Fibroblast of skin of left biceps (primary cell): ENCODE measurements at regions not wholly inside any gene's neighbourhood (a gene's known extent, or its start where the extent isn't known, plus 50 kb on each side); places are given as distances from the start of the nearest gene placed in this dataset.
"Not testable (repeated sequence)": the region's sequence is repeated elsewhere in the genome, so short reads cannot be mapped to it uniquely, and the experiment has no call there.

Source experiments
- DNase-seq, 2 experiments: peaks; one replicate each; pipeline ENCODE4 v3.0.0-alpha.2; 2013; ENCODE audit warnings: low read depth in 2 of 2

DNA sequence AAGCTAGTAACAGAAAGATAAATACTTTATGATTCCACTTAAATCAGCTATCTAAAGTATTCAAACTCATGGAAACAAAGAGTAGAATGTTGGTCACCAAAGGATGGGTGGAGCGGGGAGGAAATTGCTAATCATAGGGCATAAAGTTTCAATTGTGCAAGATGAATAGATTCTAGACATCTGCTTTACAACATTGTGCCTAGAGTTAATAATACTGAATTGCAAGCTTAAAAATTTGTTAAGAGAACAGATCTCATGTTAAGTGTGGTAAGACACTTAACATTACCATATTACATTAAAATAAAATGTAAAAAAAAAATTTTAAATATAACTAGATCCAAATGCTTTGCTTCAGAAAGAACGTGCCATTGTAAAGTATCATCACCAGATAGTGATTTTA lies 411.1 kb upstream of the MBL2 start:
- DNase-seq: no peak

DNA sequence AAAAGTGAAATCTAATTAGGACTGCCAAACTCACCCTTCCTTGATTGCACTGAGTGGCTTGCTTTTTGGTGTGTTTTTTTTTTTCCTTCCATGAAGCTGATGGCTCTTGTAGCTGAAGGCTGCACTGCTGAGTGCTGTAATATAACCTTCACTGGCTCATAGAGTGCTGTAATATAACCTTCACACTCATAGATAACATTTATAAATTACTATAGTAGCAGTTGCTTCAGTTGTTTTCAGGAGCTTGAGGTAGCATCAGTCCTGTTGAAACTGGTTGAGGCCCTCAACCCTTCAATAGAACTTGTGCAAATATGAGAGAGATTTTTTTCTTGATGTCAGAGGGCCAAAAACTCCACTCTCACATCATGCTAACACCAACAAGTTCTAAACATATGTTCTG lies 404.9 kb upstream of the MBL2 start:
- no peak for DNase-seq

DNA sequence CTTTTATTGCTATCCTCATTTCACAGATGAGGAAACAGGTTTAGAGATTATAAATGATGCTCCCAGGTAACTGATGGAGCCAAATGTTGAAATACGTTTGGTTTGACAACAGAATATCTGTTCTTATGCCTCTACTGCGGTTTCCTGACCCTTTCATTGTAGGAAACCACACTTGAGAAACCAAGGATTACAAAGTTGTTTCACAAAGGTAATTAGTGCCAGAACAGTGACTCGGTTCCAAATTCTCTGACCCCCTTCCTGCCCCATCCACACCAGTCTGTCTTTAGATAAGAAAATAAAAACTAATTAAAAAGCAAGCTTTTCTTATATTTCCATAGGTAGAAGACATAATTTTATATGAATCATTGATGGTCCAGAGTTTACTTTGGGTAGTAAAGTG lies 393.7 kb upstream of the MBL2 start:
- DNase-seq: no peak

DNA sequence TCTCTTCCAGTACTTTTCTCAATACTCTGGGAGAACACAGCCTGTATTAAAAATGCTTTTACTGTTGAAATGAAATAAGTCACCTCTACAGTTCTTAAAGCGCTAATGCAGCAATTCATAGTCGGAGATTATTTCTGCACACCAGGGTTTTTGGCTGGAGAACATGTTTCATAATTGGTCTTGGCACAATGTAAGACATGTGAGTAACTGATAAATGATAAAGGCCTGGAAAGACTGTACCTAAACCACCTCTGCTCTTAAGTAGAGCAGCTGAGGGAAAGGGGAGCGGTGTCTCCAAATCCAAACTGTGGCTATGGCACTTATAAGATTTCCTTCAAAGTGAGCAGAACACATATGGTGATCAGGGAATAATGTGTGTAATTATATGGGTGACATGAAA lies 390.3 kb upstream of the MBL2 start:
- no peak for DNase-seq

DNA sequence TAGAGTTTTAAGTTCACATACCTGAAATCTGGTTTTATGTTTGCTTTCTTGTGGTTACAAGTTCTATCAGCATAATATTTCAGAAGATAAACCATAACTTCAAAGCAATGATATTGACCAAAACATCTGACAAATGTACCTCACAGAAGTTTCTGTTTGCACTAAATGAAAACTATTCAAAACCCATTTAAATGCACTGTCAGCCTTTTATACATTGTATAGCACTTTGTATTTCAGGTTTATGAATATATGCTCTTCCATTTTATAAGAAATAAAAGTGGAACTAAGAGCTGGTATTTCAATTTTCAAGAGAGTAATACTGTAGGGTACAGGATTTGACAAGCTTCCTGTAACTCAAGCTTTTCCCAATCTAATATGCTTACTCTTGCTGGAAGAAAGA lies 388.6 kb upstream of the MBL2 start:
- DNase-seq: no peak

DNA sequence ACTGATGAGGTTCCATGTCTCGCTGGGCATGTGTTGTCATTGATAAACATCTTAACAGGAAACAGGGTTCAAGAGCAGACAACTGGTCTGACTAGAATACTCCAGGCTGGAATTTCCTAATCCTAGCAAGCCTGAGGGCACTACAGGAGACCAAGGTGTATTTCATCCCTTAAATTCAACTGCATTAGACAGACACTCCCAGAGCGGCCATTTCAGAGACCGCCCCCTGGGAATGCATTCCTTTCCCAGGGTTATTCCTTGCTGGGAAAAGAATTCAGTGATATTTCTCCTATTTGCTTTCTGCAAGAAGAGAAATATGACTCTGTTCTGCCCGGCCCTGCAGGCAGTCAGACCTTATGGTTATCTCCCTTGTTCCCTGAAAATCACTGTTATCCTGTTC lies 383.1 kb upstream of the MBL2 start:
- not testable (repeated sequence) for DNase-seq

DNA sequence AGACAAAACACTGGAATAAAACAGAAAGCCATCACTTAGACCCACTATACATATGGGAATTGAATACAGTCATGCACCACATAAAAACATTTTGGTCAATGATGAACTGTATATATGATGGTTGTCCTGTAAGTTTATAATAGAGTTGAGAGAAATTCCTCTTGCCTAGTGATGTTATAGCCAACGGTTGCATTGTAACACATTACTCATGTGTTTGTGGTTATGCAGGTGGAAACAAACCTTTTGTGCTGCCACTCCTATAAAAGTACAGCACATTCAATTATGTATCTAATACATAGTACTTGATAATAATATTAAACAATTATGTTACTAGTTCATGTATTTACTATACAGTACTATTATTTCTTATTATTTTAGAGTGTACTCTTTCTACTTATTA lies 381.2 kb upstream of the MBL2 start:
- no peak for DNase-seq

DNA sequence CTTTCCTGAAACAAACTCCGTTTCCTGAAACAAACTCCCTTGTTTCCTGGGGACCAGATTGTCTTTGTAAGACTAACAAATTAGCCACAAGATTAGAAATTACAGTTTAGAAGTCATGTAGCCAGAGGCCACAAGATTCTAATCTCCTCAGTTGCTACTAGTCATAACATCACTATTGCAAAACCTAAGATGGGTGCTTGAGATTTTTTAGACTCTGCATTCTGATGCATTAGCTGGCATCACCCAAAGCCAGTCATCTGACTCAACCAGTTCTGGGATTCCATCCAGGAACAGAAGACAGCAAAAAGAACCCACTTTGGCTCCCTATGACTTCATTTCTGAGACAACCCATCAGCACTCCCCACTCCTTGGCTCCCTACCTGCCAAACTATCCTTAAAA lies 367.9 kb upstream of the MBL2 start:
- DNase-seq: no peak

DNA sequence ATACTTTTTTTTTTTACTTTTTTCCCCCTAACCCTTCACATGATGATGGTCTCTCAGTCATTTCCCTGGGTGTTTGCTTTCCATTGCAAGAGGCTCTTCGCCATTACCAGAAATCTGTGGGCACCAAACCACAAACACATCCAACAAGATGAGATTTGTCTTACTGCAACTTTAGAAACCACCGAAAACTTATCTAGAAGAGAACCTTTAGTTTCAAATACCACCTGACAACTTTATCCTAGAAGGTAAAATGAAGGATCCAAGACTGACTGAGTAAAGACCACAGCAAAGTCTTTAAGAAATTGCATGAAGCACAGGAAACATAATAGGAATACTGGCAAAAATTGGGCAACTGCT lies 363.3 kb upstream of the MBL2 start:
- no peak for DNase-seq

DNA sequence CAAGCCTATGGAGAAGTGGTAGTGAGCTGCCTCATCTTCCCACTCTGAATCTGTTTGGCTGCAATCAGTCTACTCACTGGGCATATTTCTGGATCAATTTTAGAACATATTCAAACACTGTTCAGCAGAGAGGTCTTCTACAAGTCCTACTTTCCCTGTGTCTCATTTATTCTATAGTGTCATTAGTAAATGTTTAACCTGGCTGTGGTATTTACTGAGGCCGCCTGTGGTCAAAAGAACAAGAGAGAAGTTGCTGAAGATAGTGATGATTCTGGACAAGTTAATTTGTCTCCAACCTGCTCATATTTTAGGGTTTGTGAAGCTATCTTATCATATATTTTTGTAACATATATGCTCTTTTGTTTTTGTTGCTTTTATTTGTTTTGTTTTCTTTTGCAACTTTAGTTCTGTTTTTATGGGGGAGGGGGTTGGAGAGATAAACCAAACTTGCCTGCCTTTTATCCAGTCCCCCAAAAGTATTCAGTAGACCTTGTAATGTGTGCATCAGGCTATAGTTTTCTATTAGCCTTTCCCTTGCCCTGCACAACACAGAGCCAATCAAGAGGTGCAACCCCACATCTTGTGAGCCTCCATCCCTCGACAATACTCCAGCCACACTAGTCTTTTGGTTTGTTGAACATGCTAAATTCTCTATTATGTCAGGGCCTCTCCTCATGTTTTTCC lies 362.8 kb upstream of the MBL2 start:
- DNase-seq: no peak

DNA sequence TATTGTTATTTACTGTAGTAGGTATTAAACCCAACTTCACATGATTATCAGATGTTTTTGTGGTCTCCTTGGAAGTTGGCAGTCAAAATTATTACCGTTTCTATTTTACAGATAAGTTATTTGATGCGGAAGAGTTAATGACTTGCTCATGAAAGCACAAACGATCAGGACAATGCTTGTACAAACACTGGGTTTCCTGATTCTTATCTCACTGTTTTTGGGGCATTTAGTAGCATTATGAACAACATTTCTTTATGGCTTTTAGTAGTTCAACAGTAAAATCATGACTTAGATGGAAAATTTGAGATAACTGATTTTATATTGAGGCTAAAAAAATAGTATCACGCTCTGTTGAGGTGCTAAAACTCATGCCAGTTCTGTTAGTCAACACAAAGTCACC lies 361.5 kb upstream of the MBL2 start:
- DNase-seq: no peak

DNA sequence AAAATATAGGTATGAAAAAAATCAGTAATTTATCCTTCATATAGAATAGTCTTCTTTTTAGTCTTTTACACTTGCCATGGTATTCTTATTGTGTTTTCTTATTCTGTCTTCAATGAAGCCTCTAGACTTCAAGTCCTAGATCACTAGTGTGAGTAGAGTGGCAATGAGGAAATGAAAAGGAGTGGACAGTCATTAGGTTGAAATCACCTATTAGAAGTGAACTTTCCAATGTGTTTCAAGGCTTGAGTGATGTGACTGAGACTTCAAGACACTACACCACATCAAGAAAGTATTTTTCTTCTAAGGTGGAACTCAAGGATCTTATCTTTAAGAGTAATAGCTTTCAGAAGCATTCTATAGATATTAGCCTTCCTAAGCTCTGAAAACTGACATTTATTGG lies 357.8 kb upstream of the MBL2 start:
- DNase-seq: no peak

DNA sequence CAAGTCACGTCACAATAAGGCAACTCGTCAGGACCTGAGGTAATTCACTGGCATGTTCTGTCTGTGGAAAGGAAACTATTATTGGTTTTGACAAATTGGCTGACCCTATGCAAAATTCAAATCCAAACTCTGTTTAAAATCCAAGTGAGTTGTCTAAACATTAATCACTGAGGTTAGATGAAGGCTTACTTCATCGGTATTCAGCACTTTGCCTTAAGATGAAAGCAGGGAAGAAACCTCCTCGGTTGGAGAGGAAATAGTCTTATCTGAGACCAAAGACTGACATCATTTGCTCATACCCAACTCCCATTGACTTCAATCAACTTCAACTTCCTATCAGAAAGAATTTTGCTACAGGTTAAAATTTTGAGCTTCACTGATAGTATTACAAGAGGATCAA lies 355.1 kb upstream of the MBL2 start:
- no peak for DNase-seq

DNA sequence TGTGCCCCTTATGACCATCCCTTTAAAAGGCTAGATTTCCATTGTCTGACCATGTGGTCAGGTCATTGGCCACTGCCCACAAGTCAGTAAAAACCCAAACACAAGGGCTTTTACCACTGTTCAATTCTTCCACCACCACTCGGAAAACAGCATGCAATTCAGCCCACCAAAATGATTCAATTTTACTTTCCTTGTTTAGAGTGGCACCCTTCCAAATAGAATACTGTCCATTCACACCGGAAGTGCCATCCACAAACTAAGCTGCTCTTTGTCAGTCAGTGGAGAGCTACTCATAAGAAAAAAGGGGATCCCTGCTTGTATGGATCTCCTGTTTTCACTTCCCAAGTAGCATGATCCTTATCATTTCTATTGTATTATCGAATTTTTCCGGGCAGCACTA lies 350.7 kb upstream of the MBL2 start:
- DNase-seq: no peak

DNA sequence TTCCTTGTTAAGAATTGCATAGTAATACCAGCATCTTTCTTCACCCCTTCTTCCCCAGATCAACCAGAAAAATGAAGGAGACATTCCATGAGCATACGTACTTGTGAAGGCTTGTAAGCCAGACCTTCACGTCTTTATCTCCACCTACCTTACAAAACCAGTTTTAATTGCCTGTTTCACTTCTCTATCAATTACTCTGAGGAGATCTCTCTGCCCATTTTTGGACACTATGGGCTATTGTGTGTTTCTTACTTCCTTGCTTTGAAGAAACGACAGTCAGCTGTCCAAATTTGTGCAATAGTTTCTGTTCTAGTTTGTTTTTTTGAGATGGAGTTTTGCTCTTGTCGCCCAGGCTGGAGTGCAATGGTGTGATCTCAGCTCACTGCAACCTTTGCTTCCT lies 349.7 kb upstream of the MBL2 start:
- DNase-seq: no peak

DNA sequence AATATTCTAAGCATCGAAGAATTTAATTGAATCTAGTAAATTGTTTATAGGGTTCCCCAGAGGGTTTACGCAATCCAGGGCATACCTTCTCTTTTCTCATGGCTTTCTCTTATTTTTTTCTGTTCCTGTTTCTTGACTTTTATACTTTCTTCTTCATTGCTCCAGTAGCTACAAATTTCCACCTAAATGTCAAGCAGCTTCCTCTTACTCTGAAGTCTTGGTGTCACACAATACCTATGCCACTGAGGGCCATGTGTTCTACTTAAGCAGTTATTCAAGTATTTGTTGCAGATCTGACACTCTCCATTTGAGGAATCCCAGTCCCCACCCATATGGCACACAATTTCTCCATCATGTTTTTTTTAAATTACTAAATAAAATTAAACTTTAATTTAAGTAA lies 343.1 kb upstream of the MBL2 start:
- DNase-seq: no peak

DNA sequence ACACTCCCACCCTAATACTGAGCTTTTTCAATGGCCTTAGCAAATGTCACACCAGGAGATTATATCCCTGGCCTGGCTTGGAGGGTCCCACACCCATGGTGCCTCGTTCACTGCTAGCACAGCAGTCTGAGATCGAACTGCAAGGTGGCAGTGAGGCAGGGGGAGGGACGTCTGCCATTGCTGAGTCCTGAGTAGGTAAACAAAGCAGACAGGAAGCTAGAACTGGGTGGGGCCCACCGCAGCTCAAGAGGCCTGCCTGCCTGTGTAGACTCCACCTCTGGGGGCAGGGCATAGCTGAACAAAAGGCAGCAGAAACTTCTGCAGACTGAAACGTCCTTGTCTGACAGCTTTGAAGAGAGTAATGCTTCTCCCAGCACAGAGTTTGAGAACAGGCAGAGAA lies 338.9 kb upstream of the MBL2 start:
- DNase-seq: no peak

DNA sequence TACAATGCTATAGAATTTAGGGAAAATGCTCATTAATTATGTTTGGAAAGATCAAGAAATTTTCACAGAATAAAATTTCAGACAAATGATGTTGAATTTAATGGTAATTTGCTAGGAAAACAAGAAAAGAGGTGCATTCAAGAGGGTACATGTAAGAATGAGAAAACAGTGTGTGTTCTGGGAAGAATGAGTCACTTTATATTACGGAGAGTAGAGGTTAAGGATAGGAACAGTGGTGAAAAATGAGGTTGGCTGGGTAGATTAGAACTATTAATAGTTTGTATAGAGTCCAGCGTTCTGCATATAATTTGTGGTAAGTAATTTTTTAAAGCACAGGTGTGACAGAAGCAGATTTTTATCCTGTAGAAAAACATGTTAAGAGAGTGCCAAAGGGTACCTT lies 336.7 kb upstream of the MBL2 start:
- no peak for DNase-seq

DNA sequence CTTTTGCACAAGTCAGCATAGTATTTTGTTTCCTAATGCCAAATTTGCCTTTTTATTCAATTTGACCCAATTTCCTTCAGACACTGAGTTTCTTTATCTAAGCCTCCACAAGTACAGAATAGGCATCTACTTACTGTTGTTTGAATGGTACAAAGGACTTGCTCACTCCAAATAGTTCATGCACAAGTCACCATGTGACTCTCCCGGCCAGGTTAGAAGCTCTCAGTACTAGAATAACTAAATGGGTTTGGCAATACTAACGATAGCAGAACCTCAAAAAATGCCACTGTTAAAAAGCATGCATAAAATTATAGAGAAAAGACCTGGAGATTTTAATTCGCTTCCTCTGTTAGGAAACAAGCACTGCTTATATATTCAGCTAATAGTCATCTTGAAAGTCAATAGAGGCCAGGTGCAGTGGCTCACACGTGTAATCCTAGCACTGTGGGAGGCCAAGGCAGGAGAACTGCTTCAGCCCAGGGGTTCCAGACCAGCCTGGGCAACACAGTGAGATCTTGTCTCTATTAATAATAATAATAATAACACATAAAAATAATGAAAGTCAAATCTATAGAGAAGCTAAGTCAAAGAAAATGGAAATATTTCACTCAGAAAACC lies 335.8 kb upstream of the MBL2 start:
- DNase-seq: no peak

DNA sequence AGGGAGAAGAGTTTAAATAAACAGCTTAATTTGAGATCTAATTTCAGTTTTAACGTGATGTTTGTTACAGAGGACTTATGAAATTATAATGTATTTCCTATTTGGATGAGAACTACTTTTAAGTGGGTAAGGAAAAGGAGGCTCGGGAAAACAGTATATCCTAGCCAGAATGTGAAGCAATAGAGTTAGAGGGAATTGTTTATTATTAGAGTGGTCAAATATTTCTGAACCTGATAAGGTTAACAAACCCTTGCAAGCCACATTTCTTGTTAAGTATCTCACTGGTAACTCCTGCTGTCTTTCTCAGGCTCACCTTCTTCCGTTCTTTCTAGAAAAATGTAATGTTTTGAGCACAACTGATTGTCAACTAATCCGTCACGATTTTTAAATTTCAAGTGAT lies 335.1 kb upstream of the MBL2 start:
- DNase-seq: no peak

DNA sequence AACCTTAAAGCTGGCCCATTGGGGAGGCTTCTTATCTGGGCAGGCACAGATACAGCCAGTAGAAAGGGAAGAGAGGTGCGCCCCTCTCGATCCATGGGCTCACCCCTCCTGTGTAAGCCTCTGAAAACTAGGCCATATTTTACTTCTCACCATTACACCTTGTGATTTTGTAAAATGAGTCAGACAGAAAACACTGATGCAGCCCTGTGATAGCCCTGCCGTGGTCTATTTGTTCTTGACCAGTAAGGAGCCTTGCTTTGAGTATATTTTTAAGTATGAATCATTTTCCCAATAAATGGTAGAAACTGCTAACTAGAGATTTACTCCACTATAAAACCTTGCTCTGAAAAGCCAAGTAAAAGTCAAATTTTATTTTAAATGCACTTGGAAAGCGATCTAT lies 329.8 kb upstream of the MBL2 start:
- no peak for DNase-seq

DNA sequence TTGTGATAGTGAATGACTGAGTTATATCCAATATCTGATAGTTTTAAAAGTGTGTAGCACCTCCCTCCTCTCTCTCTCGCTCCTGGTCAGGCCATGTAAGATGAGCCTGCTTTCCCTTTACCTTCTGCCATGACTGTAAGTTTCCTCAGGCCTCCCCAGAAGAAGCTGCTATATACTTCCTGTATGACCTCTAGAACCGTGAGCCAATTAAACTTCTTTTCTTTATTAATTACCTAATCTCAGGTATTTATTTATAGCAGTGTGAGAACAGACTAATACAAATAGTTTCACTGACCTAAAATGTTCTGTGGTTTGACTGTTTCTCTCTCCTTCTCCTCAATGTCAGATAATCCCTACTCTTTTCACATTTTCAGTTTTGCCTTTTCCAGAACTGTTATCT lies 321.3 kb upstream of the MBL2 start:
- no peak for DNase-seq

DNA sequence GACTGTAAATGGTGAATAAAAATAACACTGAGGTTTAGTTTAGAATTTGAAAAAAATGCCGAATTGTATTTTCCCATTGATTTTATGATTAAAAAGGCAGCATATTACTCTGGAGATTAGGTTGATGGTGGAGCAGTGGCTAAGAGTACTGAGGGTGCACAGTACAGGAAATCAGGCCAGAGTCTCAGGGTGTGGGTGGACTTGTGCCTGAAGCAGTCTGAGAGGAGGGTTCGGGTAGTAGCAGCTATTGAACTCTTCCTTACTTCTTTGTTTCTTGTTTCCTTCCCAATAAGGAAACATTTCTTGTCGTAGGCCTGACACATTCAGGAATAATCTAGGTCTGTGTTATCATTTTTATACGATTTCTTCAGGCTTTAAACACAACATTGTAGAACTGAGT lies 319.0 kb upstream of the MBL2 start:
- DNase-seq: no peak

DNA sequence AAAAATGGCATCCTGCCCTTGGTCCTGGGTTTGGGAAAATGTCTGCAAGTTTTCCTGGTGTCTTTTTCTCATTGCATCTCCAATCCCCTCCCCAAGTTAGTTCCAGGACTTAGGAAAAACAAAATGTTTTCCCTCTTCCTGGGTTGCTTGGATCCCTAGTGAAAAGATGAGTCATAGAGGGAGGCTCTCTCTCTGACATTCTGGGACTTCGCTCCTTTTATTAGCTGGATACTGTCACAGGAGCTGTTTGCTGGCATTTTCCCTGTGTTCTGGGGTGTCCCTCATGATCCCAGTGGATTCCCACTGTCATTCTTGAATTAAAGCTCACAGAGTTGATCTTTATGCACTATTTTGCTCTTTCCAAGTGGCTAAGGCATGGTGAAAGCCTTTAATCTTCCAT lies 316.4 kb upstream of the MBL2 start:
- no peak for DNase-seq
